Duodenal mucosa (tissue), 2 donors: ENCODE measurements at regions not wholly inside any gene's neighbourhood (a gene's known extent, or its start where the extent isn't known, plus 50 kb on each side); places are given as distances from the start of the nearest gene placed in this dataset.
"Not testable (repeated sequence)": the region's sequence is repeated elsewhere in the genome, so short reads cannot be mapped to it uniquely, and the experiment has no call there.

ENCODE experiments used
- H3K27ac ChIP-seq: one replicate; pipeline ENCODE4 v1.7.0; 2013; ENCODE audit warnings: low read depth, low read length
- H3K27me3 ChIP-seq, 2 donors: one replicate each; pipeline ENCODE4 v1.7.0; 2013; ENCODE audit warnings: low read length in 2 of 2, control low read depth in 1 of 2; ENCODE audit not compliant: insufficient read depth in 2 of 2, control insufficient read depth in 1 of 2
- H3K36me3 ChIP-seq, 2 donors: one replicate each; pipeline ENCODE4 v1.7.0; 2013; ENCODE audit warnings: low read length in 2 of 2, control low read depth in 1 of 2; ENCODE audit not compliant: insufficient read depth in 2 of 2, control insufficient read depth in 1 of 2
- H3K4me1 ChIP-seq, 2 donors: one replicate each; pipeline ENCODE4 v1.7.0; 2013; ENCODE audit warnings: low read length in 2 of 2, control low read depth in 1 of 2; ENCODE audit not compliant: insufficient read depth in 2 of 2, control insufficient read depth in 1 of 2
- H3K4me3 ChIP-seq, 2 donors: one replicate each; pipeline ENCODE4 v1.7.0; 2013; ENCODE audit warnings: low read length in 2 of 2, low read depth in 1 of 2
- H3K9ac ChIP-seq, 2 donors: one replicate each; pipeline ENCODE4 v1.7.0; 2013; ENCODE audit warnings: low read length in 2 of 2, low read depth in 1 of 2
- H3K9me3 ChIP-seq, 2 donors: one replicate each; pipeline ENCODE4 v1.7.0; 2013; ENCODE audit warnings: low read length in 2 of 2, control low read depth in 1 of 2; ENCODE audit not compliant: control insufficient read depth in 1 of 2

DNA sequence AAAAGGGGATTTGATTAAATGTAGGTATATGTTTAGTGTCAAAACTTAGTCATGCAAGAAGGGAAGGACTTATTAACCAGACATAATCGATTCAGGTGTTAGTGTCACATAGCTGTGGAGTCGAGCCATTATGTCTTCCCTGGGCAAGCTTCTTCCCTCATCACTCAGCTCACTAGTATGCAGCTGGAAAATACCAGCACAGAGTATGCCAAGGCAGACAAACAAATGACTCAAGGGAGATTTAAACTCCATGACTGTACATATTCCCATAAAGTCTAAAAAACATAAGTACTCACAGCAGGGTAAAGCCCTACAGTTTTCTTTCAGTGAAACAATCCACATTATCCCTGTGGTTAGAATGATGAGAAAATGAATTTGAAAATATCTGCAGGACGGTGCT is 304.5 kb downstream of the CBLL2 start:
- no peaks in the 10 kb centered on the region for H3K4me1 ChIP-seq
- H3K9ac ChIP-seq: no peak overlapping the region
- no peak overlapping the region for H3K27ac ChIP-seq
- H3K27me3 ChIP-seq: no peaks in the 10 kb centered on the region
- no peak overlapping the region for H3K4me3 ChIP-seq
- no peaks in the 10 kb centered on the region for H3K36me3 ChIP-seq
- no peaks in the 10 kb centered on the region for H3K9me3 ChIP-seq

DNA sequence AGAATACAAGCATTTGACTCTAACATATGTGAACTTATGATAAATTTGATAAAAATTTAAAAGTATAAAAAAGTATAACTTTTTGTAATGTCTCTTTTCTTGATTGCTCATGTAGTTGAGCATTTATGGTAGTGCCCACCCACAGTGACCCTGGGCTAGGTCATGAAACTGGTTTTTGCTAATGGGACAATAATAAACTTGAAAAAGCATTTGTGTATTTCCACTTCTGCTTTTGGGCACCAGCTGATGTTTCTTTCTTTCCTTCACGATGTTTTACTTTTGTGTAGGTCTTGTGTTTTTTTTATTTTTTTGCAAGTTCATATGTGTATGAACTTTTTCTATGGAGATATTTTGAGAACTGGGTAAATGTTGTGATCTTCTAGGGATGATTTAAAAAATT is 313.1 kb downstream of the CBLL2 start:
- Histone ChIP-seq H3K4me1 (no peaks in the 10 kb centered on the region), H3K36me3 (no peaks in the 10 kb centered on the region), H3K4me3 (no peak overlapping the region), H3K9me3 (no peaks in the 10 kb centered on the region), H3K27me3 (no peaks in the 10 kb centered on the region), H3K9ac (no peak overlapping the region), H3K27ac (no peak overlapping the region)

DNA sequence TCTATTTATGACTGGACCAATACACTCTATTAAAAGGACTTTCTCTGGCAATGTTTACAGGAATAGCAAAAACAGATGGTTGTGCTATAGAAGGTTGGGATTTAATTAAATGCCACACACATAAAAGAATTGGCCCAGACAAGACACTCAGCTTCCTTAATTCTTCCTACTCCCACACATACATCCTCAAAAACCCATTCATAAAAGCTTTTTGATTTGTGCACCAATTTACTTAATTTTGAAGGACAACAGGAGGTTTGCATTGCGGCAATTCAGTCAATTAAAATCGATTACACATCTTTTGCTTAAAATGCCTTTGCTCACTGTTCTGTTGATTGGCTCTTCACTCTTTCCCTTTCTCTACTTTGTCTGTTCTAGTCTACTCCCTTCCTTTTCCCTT is 317.1 kb downstream of the CBLL2 start:
- Histone ChIP-seq H3K9ac (no peak overlapping the region), H3K27ac (no peak overlapping the region), H3K4me3 (no peak overlapping the region), H3K36me3 (no peaks in the 10 kb centered on the region), H3K9me3 (no peaks in the 10 kb centered on the region), H3K4me1 (no peaks in the 10 kb centered on the region), H3K27me3 (no peaks in the 10 kb centered on the region)

DNA sequence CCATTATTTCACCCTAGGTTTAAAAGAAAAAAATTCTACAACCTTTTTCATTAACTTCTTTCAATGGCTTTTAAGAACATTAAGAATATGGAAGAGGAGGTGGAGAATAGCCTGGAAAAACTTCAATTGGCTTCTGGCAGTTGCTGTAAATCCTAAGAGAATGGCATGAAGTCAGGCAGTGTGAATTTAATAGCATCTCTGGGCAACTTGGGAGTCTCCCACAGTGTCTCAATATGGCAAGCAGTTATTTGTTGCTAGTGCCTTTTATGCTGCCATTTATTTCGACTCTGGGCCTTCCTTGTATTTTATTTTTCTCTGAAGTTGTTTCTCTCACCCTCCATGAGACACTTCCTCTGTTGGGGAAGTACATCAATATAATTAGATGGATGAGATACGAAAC is 322.1 kb downstream of the CBLL2 start:
- no peaks in the 10 kb centered on the region for H3K27me3 ChIP-seq
- no peak overlapping the region for H3K27ac ChIP-seq
- no peaks in the 10 kb centered on the region for H3K36me3 ChIP-seq
- H3K9me3 ChIP-seq: no peaks in the 10 kb centered on the region
- H3K4me3 ChIP-seq: no peak overlapping the region
- no peaks in the 10 kb centered on the region for H3K4me1 ChIP-seq
- H3K9ac ChIP-seq: no peak overlapping the region

DNA sequence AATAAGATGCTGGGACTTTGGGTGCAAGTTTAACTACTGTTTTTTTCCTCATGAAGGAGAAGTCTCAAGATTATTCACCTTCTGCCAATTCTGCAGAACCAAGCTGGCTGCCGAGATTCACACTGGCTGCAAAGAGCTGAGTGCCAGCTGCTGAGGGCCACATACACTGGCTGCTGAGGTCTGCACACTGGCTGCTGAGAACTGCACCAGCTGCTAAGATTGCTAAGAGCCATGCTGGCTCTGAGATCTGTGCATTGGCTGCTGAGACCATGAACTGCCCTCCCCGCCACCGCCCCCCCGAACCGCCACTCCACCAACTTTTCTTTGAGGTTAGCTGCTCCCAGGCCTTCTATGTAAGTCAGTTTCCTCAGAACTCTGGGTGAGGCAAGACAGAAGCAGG is 330.3 kb downstream of the CBLL2 start:
- Histone ChIP-seq H3K4me3 (no peak overlapping the region), H3K27me3 (no peaks in the 10 kb centered on the region), H3K9ac (no peak overlapping the region), H3K4me1 (no peaks in the 10 kb centered on the region), H3K36me3 (no peaks in the 10 kb centered on the region), H3K9me3 (no peaks in the 10 kb centered on the region), H3K27ac (no peak overlapping the region)

DNA sequence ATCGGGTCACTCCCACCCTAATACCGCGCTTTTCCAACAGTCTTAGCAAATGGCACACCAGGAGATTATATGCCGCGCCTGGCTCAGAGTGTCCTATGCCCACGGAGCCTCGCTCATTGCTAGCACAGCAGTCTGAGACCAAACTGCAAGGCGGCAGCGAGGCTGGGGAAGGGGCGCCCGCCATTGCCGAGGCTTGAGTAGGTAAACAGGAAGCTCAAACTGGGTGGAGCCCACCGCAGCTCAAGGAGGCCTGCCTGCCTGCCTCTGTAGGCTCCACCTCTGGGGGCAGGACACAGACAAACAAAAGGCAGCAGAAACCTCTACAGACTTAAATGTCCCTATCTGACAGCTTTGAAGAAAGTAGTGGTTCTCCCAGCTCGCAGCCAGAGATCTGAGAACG is 336.7 kb downstream of the CBLL2 start:
- not testable (repeated sequence) for H3K9me3 ChIP-seq, H3K9ac ChIP-seq

DNA sequence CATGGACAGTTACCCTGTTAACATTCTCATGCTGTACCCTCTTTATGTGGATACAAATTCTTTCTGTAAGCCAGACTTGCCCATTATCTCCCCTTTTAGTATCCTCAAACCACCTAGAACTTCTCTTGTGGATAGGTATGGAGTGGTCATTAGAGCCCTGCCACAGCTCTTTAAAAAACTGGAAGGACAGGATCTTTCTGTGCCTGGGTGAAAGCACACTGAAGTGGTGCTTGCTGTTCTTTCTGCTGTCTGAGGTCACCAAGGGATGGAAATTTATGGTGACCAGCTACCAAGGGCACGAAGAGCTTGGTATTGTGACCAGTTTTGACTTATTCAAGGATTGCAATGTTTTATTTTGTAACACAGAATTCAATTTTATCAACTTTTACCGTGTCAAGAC is 344.2 kb downstream of the CBLL2 start:
- H3K27ac ChIP-seq: no peak overlapping the region
- H3K4me3 ChIP-seq: no peak overlapping the region
- H3K4me1 ChIP-seq: no peaks in the 10 kb centered on the region
- no peaks in the 10 kb centered on the region for H3K9me3 ChIP-seq
- H3K9ac ChIP-seq: no peak overlapping the region
- H3K27me3 ChIP-seq: no peaks in the 10 kb centered on the region
- no peaks in the 10 kb centered on the region for H3K36me3 ChIP-seq

More for the DNA sequence above, 336.7 kb downstream of the CBLL2 start:
- H3K27me3 ChIP-seq, H3K4me1 ChIP-seq, H3K4me3 ChIP-seq, H3K27ac ChIP-seq, H3K36me3 ChIP-seq: not testable (repeated sequence)

DNA sequence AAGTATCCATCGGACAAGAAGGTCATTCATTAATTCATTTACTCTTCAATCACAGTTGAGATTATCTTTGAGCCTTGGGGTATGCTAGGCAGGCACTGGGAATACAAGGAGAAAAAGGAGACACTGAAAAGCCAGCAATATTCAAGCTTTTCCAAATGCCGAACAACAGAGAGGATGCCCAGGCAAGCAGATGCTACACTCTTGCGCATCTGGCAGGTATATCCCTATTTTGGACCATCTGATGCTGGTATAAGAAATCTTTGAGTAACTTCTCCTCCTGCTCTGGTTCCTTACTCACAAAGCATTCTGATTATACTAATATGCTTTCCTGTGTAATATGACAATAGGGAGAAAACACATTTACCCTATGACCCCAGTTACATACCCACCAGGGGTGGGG is 354.9 kb downstream of the CBLL2 start:
- Histone ChIP-seq H3K9me3 (no peaks in the 10 kb centered on the region), H3K4me3 (no peak overlapping the region), H3K36me3 (no peaks in the 10 kb centered on the region), H3K27ac (no peak overlapping the region), H3K4me1 (no peaks in the 10 kb centered on the region), H3K9ac (no peak overlapping the region), H3K27me3 (no peaks in the 10 kb centered on the region)

DNA sequence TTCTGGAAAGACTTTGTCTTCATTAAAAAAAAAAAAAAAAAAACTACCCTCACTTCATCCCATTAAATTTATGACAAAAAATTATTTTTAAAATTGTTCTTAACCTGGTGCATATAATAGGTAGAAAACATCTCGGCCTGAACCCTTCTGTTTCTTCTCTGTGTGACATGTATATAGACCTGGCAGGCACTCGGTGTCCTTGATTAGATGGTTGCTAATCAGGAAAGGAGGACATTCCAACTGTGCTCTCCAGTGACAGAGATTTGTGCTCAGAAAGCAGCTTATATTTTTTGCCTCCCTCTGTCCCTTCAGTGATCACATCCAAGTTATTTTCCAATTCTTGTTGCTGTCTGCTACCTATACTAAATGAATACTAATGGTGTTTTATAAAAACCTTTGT is 355.6 kb downstream of the CBLL2 start:
- Histone ChIP-seq H3K4me3 (no peak overlapping the region), H3K27ac (no peak overlapping the region), H3K4me1 (no peaks in the 10 kb centered on the region), H3K9me3 (no peaks in the 10 kb centered on the region), H3K36me3 (no peaks in the 10 kb centered on the region), H3K27me3 (no peaks in the 10 kb centered on the region), H3K9ac (no peak overlapping the region)

DNA sequence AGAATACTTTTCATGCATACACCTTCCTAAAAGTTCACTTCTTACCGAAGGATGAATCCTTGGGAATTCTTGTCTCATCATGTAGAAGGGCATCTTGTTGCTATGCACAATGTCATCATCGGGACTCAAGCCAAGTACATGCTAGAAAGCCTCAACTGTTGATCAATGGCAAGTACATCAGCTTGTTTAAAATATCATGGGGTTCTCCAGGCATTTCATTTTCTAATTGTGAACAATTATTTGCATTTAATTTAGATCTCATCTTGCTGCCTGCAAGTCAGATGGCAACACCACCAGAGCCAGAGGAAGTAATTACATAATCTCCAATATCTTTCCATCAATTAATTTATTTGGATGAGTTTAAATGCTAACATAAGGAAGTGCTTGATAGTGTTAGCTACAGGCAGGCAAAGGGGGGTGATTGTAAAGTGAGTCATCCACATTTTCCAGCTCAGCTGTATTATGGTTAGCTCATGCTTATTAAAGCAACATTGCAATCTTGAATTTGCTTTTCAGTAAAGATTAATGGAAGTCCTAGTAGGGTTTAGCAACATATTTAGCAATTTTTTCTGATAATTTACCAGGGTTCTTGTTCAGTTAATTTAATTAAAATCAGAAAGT is 356.5 kb downstream of the CBLL2 start:
- Histone ChIP-seq H3K9ac (no peak overlapping the region), H3K4me1 (no peaks in the 10 kb centered on the region), H3K27me3 (no peaks in the 10 kb centered on the region), H3K36me3 (no peaks in the 10 kb centered on the region), H3K4me3 (no peak overlapping the region), H3K9me3 (no peaks in the 10 kb centered on the region), H3K27ac (no peak overlapping the region)

DNA sequence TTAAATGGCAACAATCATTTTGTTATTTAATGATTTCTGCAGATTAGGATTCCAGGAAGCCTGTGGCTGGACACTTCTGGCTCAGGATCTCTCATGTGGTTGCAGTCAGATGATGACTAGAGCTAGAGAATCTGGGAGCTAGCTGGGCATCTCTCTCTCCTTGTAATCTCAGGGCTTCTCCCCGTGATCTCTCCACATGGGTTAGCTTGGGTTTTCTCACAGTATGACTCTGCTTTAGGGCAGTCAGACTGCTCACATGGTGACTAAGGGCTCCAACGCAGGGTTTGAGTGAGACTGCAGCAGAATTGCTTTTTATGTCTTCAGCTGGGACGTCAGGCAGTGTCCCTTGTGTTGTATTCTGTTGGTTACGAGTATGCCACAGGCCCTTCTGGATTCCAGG is 361.4 kb downstream of the CBLL2 start:
- H3K27me3 ChIP-seq: no peaks in the 10 kb centered on the region
- H3K9ac ChIP-seq: no peak overlapping the region
- no peaks in the 10 kb centered on the region for H3K4me1 ChIP-seq
- H3K4me3 ChIP-seq: no peak overlapping the region
- no peaks in the 10 kb centered on the region for H3K9me3 ChIP-seq
- no peaks in the 10 kb centered on the region for H3K36me3 ChIP-seq
- H3K27ac ChIP-seq: no peak overlapping the region
